Kidney glomerular epithelial cell (primary cell): ENCODE measurements at regions not wholly inside any gene's neighbourhood (a gene's known extent, or its start where the extent isn't known, plus 50 kb on each side); places are given as distances from the start of the nearest gene placed in this dataset.
"Not testable (repeated sequence)": the region's sequence is repeated elsewhere in the genome, so short reads cannot be mapped to it uniquely, and the experiment has no call there.

ENCODE experiments used
- DNase-seq: peaks from one replicate; lab custom pipeline; 2025; lab: John Stamatoyannopoulos, UW

- no peak for DNase-seq
These were observed 141.2 kb upstream of the ATXN1 start for GRCh38 chr6:16902502-16902901.

GRCh38 chr6:16901782-16902181, 140.5 kb upstream of the ATXN1 start:
- no peak for DNase-seq

- DNase-seq: no peak
These were observed 140.0 kb upstream of the ATXN1 start for GRCh38 chr6:16901306-16901705.

- no peak for DNase-seq
These were observed 137.6 kb upstream of the ATXN1 start for GRCh38 chr6:16898640-16899396.

- no peak for DNase-seq
These were observed 136.4 kb upstream of the ATXN1 start for GRCh38 chr6:16897669-16898068.

DNA sequence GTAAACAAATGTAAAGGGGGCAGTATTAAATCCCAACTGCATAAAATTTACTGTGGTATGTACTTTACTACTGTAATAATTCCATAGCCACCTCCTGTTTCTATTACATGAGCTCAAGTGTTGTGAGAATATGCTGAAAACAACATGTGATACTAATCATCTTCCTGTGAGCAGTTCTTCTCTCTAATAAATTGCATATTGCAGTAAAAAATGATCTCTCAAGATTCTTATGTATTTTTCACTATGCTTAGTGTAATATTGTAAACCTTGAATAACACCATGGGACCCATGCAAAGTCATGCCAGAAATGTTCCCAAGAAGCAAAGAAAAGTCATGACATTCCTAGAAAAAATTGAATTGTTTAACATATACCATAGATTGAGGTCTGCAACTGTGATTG, 133.0 kb upstream of the ATXN1 start:
- DNase-seq: no peak

- not testable (repeated sequence) for DNase-seq
These were observed 129.8 kb upstream of the ATXN1 start for GRCh38 chr6:16891110-16891509.

DNA sequence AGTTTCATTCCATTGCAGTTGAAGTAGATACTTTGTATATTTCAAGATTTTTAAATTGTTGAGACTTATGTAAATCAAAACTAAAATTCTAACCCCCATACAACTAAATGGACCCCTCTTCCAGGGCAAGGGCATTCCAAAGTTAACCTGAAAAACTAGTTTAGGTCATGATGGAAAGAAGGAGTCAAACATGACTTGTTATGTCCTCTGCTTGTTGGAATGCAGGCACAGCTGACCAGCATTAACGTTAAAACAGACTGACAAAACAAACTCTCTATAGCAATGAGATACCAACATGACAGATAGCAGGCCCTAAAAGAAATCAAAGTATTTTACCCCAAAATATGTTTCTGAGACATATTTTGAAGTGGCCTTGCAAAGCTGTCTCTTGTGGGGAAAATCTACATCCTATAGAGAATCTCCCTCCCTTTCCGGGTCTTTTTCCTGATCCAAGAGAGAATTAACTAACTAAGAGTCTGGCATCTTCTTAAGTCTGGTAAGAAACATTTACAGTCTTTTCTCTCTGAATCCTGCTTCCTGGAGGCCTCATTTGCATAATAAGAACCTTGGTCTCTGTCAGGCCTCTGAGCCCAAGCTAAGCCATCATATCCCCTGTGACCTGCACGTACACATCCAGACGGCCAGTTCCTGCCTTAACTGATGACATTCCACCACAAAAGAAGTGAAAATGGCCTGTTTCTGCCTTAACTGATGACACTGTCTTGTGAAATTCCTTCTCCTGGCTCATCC, 124.3 kb upstream of the ATXN1 start:
- no peak for DNase-seq

DNA sequence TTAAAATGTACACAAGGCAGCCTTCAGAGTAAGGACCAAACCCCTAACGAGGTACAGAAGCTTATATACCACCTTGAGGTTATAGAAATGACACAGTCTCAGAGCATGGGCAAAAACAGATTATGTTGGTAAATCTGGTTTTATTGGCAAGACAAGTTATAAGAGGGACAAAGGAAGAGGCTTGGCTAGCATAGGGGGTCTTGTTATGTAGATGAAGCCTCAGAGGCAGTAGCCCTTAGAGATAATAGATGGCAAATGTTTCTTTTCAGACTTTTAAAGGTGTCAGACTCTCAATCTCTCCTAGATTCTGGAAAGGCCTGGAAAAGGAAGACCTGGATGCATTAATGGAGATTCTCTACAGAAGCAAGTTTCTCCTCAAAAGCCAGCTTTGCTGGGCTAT, 123.3 kb upstream of the ATXN1 start:
- no peak for DNase-seq

- DNase-seq: no peak
These were observed 122.2 kb upstream of the ATXN1 start for GRCh38 chr6:16883414-16883813.

DNA sequence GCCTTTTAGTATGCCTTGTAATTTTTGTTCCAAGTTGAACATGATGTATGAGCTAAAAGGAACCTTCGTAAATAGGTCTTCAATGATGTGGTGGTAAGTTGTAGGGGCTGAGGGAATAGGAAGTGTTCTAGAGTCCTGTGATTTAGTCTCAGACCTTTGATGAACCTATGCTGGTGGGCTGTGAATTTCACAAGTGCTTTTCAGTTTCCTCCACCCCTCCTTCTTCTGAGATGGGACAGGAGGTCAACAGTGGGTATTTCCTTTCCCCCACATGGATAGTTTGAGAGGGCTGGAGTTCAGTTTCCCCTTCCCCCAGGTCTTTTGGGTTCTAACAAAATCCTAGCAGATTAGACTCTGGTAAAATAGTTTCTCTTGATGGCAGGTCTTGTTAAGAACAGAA, 121.0 kb upstream of the ATXN1 start:
- no peak for DNase-seq

DNA sequence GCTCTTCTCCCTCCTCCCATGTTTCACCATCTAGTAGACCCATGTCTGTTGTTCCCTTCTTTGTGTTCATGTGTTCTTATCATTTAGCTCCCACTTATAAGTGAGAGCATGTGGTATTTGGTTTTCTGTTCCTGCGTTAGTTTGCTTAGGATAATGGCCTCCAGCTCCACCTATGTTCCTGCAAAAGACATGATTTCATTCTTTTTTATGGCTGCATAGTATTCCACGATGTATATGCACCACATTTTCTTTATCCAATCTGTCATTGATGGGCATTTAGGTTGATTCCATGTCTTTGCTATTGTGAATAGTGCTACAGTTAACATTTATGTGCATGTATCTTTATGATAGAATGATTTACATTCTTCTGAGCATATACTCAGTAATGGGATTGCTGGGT, 115.6 kb upstream of the ATXN1 start:
- not testable (repeated sequence) for DNase-seq

- DNase-seq: no peak
These were observed 114.9 kb upstream of the ATXN1 start for GRCh38 chr6:16876201-16876600.

GRCh38 chr6:16873698-16874097, 112.4 kb upstream of the ATXN1 start:
- DNase-seq: no peak

- DNase-seq: no peak
These were observed 111.4 kb upstream of the ATXN1 start for GRCh38 chr6:16872543-16873235.

- no peak for DNase-seq
These were observed 109.8 kb upstream of the ATXN1 start for GRCh38 chr6:16871047-16871446.

- DNase-seq: no peak
These were observed 107.7 kb upstream of the ATXN1 start for GRCh38 chr6:16868968-16869367.

DNA sequence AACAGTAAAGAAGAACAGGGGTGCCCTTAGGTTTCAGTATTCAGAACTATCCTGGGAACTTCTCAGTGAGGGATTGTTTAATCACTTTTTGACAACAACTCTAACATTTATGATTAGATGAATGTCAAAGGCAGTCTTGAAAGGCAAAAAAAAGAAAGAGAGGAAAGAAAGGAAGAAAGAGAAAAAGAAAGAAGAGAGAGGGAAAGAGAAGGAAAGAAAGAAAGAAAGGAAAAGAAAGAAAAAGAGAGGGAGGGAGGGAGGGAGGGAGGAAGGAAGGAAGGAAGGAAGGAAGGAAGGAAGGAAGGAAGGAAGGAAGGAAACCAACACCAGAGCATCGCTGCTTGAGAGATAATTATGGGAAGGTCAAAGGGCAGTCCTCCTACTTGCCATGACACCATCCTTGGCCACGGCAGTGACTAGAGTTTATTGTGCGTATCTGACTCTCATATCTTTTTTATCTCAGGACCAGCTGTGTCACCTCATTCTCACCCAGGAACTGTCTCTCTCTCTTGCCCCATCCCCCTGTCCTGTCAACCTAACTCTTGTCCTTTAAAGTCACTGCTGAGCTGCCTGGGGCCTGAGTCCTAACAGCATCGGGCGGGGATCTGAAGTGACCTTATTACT, 96.8 kb upstream of the ATXN1 start:
- no peak for DNase-seq

DNA sequence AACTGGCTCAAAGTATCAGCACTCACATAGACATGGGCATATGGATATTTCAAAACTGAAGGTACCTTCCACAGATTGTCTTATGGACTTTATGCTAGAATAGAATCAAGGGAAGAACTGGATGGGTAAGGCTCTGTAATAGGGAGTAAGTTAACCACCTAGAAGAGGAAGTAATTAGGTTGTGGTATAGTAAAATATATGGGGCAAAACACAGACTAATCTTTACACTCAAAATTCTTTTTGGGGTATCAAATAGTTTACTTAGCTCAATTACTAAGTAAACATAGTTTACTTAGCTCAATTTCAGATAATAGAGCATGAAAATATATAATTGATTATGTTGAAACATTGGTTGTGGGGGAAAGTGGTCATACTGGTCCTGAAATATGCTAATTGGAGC, 94.2 kb upstream of the ATXN1 start:
- no peak for DNase-seq

- no peak for DNase-seq
These were observed 93.7 kb upstream of the ATXN1 start for GRCh38 chr6:16854986-16855385.

DNA sequence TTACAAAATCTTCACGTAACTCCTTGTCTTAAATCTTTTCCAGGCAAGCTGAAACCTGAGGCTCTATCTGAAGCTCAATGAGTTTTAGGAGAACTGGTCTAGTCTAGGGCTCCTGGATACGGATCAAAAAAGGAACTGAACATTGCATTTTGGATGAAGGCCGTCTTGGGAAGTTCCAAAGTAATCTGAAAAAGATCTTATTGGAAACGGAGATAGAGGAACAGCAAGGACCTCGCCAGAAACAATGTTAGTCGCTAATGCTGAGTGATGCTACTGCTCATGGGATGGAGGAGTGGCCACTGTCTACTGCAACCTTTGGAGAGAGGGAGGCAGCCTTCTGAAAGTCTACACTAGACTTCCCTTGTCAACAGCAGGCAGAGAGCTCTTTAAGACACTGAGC, 91.4 kb upstream of the ATXN1 start:
- no peak for DNase-seq

DNA sequence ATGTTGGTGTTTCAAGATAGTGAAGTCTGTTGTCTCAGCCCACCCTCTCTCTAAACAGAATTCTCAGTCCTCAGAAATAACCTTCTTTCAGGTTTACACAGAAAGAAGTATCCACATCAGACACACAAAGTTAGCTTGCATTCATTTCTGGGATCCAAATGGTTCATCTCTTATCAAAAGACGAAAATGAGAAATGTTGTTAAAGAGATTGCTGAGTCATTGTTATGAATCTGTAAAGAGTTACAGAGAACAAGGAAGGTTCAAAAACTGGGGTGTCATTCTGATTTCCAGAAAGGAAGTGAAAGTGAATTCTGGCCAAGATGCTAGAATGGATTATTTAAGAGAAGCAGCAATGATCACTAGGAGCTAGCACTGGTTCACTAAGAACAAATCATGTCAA, 90.5 kb upstream of the ATXN1 start:
- DNase-seq: no peak
